CD4-positive, alpha-beta T cell treated with Interleukin-6 for 4 hours (primary cell): ENCODE measurements at regions not wholly inside any gene's neighbourhood (a gene's known extent, or its start where the extent isn't known, plus 50 kb on each side); places are given as distances from the start of the nearest gene placed in this dataset.
"Not testable (repeated sequence)": the region's sequence is repeated elsewhere in the genome, so short reads cannot be mapped to it uniquely, and the experiment has no call there.

Experiments used
- DNase-seq: peaks from one replicate; pipeline ENCODE4 v3.0.0-alpha.2; 2020; ENCODE audit warnings: mixed read lengths

DNA sequence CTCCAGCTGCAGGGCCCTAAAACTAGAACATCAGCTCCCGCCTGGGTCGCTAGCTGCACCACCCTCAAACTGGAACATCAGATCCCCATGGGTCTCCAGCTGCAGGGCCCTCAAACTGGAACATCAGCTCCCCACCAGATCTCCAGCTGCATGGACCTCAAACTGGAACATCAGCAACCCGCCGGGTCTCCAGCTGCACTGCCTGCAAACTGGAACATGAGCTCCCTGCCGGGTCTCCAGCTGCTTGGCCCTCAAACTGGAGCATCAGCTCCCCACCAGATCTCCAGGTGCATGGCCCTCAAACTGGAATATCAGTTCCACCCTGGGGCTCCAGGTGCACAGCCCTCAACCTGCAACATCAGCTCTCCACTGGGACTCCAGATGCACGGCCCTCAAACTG lies 82.7 kb downstream of the TFRC start:
- DNase-seq, result not testable (repeated sequence)

- DNase-seq, result not testable (repeated sequence)
These were observed 85.6 kb downstream of the TFRC start for GRCh38 chr3:195996314-195996713.

GRCh38 chr3:195994343-195994742 lies 86.0 kb upstream of the TNK2 start:
- DNase-seq, result peak; percentile 64

GRCh38 chr3:195993671-195994070 lies 85.3 kb upstream of the TNK2 start:
- not testable (repeated sequence) for DNase-seq

DNA sequence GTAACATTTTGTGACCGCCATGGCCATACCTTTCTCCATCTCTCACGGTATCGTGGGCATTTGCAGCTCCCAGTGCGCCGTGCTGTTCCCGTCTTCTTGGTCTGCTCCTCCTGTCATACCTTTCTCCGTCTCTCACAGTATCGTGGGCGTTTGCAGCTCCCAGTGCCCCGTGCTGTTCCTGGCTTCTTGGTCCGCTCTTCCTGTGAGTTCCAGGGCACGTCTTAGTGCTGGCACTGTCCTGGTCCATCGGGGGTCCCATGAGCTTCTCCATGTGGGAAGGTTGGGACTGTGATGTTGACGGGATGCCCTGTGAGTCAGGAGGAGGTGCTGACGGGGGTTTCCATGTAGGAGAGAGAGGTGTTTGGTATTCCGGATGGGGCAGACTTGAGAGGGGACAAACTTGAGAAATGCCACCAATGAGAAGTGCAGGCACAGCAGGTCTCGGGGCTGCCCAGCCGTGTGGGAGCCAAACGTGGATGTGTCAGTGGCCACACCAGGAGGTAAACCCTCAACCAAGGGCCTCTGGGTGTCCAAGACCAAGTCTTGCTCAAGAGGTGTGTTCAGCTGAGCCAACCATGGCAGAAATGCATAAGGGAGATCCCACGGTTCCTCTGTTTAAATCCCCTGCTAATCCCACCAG lies 84.7 kb upstream of the TNK2 start:
- DNase-seq, result not testable (repeated sequence)

- not testable (repeated sequence) for DNase-seq
These were observed 83.6 kb upstream of the TNK2 start for GRCh38 chr3:195991986-195992385.

- DNase-seq, result not testable (repeated sequence)
These were observed 82.9 kb upstream of the TNK2 start for GRCh38 chr3:195991243-195991642.

- DNase-seq, result not testable (repeated sequence)
These were observed 82.5 kb upstream of the TNK2 start for GRCh38 chr3:195990841-195991174.

DNA sequence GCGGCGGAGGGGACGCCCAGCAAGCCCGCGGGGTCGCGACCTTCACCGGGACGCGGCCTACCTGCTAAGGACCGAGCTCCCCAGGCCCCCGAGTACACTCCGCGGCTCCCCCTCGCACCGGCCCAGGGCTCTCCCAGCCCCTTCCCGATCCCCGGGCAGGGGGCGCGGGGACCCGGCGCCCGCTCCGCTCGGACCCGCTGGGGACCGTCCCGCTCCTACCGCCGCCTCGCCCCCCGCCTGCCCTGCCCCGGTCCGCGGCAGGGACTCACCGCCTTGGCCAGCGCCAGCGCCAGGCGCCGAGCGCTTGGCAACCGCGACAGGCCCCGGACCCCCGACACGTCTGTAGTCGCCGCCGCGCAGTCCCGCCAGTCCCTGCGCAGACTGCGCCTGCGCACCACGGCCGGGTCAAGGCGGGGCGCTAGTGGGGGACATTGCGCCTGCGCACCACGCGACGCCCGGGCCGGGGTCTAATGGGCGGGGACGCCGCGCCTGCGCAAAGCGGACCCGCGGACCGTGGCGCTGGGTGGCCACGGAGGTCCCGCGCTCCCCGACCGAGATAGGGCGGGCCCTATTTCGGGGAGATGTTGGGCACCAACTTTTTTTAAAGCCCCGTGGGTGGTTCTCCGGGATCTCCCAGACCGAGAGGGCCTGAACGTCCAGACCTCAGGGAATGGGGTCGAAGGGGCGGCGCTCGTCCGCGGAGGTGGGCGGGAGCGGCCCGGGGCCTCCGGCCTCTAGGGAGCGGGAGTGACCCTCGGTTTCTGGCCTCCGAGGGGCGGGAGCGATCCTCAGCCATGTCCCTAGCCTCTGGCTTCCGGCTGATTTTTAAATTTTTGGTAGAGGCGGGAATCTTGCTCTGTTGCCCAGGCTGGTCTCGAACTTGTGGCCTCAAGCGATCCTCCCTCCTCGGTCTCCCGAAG lies 81.8 kb upstream of the TNK2 start:
- peak; percentile 97 for DNase-seq

- peak; percentile 27 for DNase-seq
These were observed 81.0 kb upstream of the TNK2 start for GRCh38 chr3:195989197-195989920.

- not testable (repeated sequence) for DNase-seq
These were observed 80.4 kb upstream of the TNK2 start for GRCh38 chr3:195988764-195989163.

- DNase-seq, result not testable (repeated sequence)
These were observed 78.7 kb upstream of the TNK2 start for GRCh38 chr3:195987001-195987400.

GRCh38 chr3:195986576-195986975 lies 78.2 kb upstream of the TNK2 start:
- DNase-seq, result not testable (repeated sequence)

GRCh38 chr3:195985348-195985920 lies 77.1 kb upstream of the TNK2 start:
- not testable (repeated sequence) for DNase-seq

DNA sequence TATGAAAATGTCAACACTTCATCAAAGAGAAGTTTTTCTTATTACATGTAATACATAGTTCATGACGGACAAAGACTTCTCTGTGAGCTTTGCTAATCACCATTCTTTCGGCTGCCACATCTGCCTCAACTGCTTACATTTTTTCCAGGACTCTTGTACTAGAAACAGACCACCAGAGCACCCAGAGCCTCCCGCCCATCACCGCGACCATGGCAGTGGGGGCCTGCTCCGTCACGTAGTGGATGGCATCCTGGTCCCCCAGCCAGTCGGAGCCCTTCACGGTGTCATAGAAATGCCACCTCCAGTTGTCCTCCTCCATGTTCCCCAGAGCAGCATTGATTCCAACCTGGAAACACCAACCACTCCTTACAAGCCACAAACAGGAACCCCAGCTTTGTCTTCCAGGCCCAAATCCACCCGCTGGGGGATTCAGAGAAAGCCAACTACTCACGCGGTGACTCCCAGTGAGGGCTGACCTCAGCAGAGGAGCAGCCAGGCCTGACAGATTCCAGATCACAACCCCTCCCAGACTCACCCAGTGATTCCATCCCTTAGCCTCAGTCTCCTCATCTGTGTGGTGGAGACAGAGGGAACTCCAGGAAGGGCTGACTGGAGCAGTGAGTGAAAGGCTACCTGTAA lies 76.2 kb upstream of the TNK2 start:
- DNase-seq, result not testable (repeated sequence)

- not testable (repeated sequence) for DNase-seq
These were observed 75.5 kb upstream of the TNK2 start for GRCh38 chr3:195983880-195984279.

- DNase-seq, result not testable (repeated sequence)
These were observed 74.4 kb upstream of the TNK2 start for GRCh38 chr3:195982754-195983153.

GRCh38 chr3:195981778-195982177 lies 73.4 kb upstream of the TNK2 start:
- DNase-seq, result not testable (repeated sequence)

- not testable (repeated sequence) for DNase-seq
These were observed 71.5 kb upstream of the TNK2 start for GRCh38 chr3:195979877-195980276.

- DNase-seq, result not testable (repeated sequence)
These were observed 70.2 kb upstream of the TNK2 start for GRCh38 chr3:195978585-195978984.

- not testable (repeated sequence) for DNase-seq
These were observed 68.5 kb upstream of the TNK2 start for GRCh38 chr3:195976876-195977275.

DNA sequence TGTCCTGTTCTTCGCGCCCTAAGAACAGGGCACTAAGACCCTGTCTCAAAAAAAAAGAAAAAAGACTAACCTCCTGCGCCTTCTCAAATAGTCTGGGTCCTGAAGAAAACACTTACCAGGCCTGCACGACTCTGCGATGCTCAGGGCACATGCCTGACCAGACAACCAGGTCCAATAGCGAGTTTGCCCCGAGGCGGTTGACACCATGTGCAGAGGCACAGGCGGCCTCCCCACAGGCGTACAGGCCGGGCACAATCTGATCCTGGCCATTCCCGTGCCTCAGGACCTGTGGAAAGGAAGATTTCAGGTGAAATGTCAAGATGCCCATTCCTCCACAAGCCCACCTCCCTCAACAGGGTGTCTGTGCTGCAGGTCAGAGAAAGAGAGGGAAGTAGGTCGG lies 65.9 kb upstream of the TNK2 start:
- not testable (repeated sequence) for DNase-seq
